ENCODE measurements at regions not wholly inside any gene's neighbourhood (a gene's known extent, or its start where the extent isn't known, plus 50 kb on each side); places are given as distances from the start of the nearest gene placed in this dataset.

- TF ChIP-seq CTCF (IDR thresholded peaks at IDR 0.05) (no peak), RCOR1 (IDR thresholded peaks at IDR 0.05; ENCODE audit: low read depth, low read length) (no peak), POLR2A (IDR thresholded peaks at IDR 0.05; ENCODE audit: low read length) (no peak), ELK1 (IDR thresholded peaks at IDR 0.05; ENCODE audit: low read depth, low read length) (no peak)
These were observed 78.4 kb upstream of the MAX start for GRCh38 chr14:65180725-65181025.

All from A549 (cell line).